GM12891 (cell line): ENCODE measurements at regions not wholly inside any gene's neighbourhood (a gene's known extent, or its start where the extent isn't known, plus 50 kb on each side); places are given as distances from the start of the nearest gene placed in this dataset.
"Not testable (repeated sequence)": the region's sequence is repeated elsewhere in the genome, so short reads cannot be mapped to it uniquely, and the experiment has no call there.

Experiments used
- DNase-seq: peaks from one replicate; pipeline ENCODE4 v3.0.0; 2011; ENCODE audit warnings: low spot score; ENCODE audit not compliant: insufficient read length
- FAIRE-seq: peaks from 2 replicates; lab custom pipeline; 2011; peaks lifted over from hg19 to GRCh38; lab: Jason Lieb, UNC
- PAX5 ChIP-seq: IDR thresholded peaks from 2 replicates; pipeline ENCODE4 v1.6.1; 2011; ENCODE audit warnings: low read length, moderate library complexity, mild to moderate bottlenecking; ENCODE audit not compliant: insufficient read depth, severe bottlenecking
- POLR2A ChIP-seq: IDR thresholded peaks from 2 replicates; pipeline ENCODE4 v1.6.1; 2011; ENCODE audit warnings: low read depth, low read length, control low read depth
- POLR2AphosphoS5 ChIP-seq: IDR thresholded peaks from 2 replicates; pipeline ENCODE4 v1.6.1; 2011; ENCODE audit warnings: low read depth, low read length, control low read depth
- POU2F2 ChIP-seq: IDR thresholded peaks from 2 replicates; pipeline ENCODE4 v1.6.1; 2011; ENCODE audit warnings: low read depth, mild to moderate bottlenecking, control low read depth, low read length, moderate library complexity
- SPI1 ChIP-seq: IDR thresholded peaks from 2 replicates; pipeline ENCODE4 v1.6.1; 2011; ENCODE audit warnings: low read depth, low read length, control low read depth
- TAF1 ChIP-seq: IDR thresholded peaks from 2 replicates; pipeline ENCODE4 v1.6.1; 2011; ENCODE audit warnings: low read depth, low read length, control low read depth

GRCh38 chr5:9765419-9766140 lies 135.4 kb upstream of the TAS2R1 start:
- no peak for TF ChIP-seq PAX5
- TF ChIP-seq POLR2A, result no peak
- TF ChIP-seq POU2F2, result no peak
- FAIRE-seq, result no peak
- DNase-seq, result no peak

- TF ChIP-seq SPI1 (no peak), PAX5 (no peak), POU2F2 (no peak), POLR2AphosphoS5 (no peak), POLR2A (no peak), TAF1 (no peak)
- no peak for DNase-seq
- FAIRE-seq, result no peak
These were observed 131.6 kb upstream of the TAS2R1 start for GRCh38 chr5:9761706-9762105.

- not testable (repeated sequence) for DNase-seq, FAIRE-seq
These were observed 122.5 kb upstream of the TAS2R1 start for GRCh38 chr5:9752670-9753069.

GRCh38 chr5:9743507-9743906 lies 113.4 kb upstream of the TAS2R1 start:
- FAIRE-seq (no peak), DNase-seq (no peak)
- TF ChIP-seq POLR2A (no peak), POLR2AphosphoS5 (no peak), TAF1 (no peak), POU2F2 (no peak), SPI1 (no peak), PAX5 (no peak)

- TF ChIP-seq POLR2AphosphoS5 (no peak), TAF1 (no peak), PAX5 (no peak), POU2F2 (no peak), POLR2A (no peak), SPI1 (no peak)
- FAIRE-seq, result no peak
- no peak for DNase-seq
These were observed 112.7 kb upstream of the TAS2R1 start for GRCh38 chr5:9742848-9743247.

- DNase-seq, result no peak
- no peak for FAIRE-seq
- TF ChIP-seq POU2F2 (no peak), POLR2AphosphoS5 (no peak), SPI1 (no peak), POLR2A (no peak), PAX5 (no peak), TAF1 (no peak)
These were observed 109.0 kb upstream of the TAS2R1 start for GRCh38 chr5:9739135-9739534.

GRCh38 chr5:9737265-9737664 lies 107.1 kb upstream of the TAS2R1 start:
- TF ChIP-seq POLR2A (no peak), SPI1 (no peak), POLR2AphosphoS5 (no peak), TAF1 (no peak), POU2F2 (no peak), PAX5 (no peak)
- DNase-seq (no peak), FAIRE-seq (no peak)

- FAIRE-seq, result no peak
- TF ChIP-seq POLR2AphosphoS5, result no peak
- no peak for TF ChIP-seq POLR2A
- TF ChIP-seq SPI1, result no peak
- no peak for TF ChIP-seq POU2F2
- no peak for TF ChIP-seq TAF1
- TF ChIP-seq PAX5, result no peak
These were observed 103.3 kb upstream of the TAS2R1 start for GRCh38 chr5:9733486-9733885.

GRCh38 chr5:9731159-9731558 lies 101.0 kb upstream of the TAS2R1 start:
- no peak for FAIRE-seq
- DNase-seq, result no peak
- TF ChIP-seq SPI1 (no peak), POLR2A (no peak), POLR2AphosphoS5 (no peak)

More at GRCh38 chr5:9733486-9733885, 103.3 kb upstream of the TAS2R1 start:
- no peak for DNase-seq

- DNase-seq (no peak), FAIRE-seq (no peak)
- no peak for TF ChIP-seq POLR2A
- no peak for TF ChIP-seq PAX5
- TF ChIP-seq SPI1, result no peak
These were observed 98.1 kb upstream of the TAS2R1 start for GRCh38 chr5:9728261-9728660.

GRCh38 chr5:9726931-9727330 lies 96.8 kb upstream of the TAS2R1 start:
- no peak for DNase-seq
- no peak for FAIRE-seq
- TF ChIP-seq SPI1 (no peak), POU2F2 (no peak), TAF1 (no peak), POLR2AphosphoS5 (no peak), PAX5 (no peak), POLR2A (no peak)

- DNase-seq, FAIRE-seq: not testable (repeated sequence)
These were observed 95.1 kb upstream of the TAS2R1 start for GRCh38 chr5:9725265-9725664.
